D721Med (cell line): ENCODE measurements at regions not wholly inside any gene's neighbourhood (a gene's known extent, or its start where the extent isn't known, plus 50 kb on each side); places are given as distances from the start of the nearest gene placed in this dataset.

Source experiments
- DNase-seq: peaks from one replicate; pipeline ENCODE4 v3.0.0; 2011; ENCODE audit warnings: low spot score; ENCODE audit not compliant: insufficient read length
- FAIRE-seq: peaks from 2 replicates; lab custom pipeline; 2011; peaks lifted over from hg19 to GRCh38; lab: Jason Lieb, UNC
- TF ChIP-seq, protein P1 (sequence below): IDR thresholded peaks from 2 replicates; pipeline ENCODE4 v1.5.1; 2012; ENCODE audit warnings: mild to moderate bottlenecking, control low read depth; ENCODE audit not compliant: insufficient read depth; ENCODE audit errors: missing control alignments

GRCh38 chr16:35749253-35750141, 2290.1 kb downstream of the TP53TG3F start:
- no peak for FAIRE-seq
- no peak for DNase-seq
- TF ChIP-seq, protein P1, sequence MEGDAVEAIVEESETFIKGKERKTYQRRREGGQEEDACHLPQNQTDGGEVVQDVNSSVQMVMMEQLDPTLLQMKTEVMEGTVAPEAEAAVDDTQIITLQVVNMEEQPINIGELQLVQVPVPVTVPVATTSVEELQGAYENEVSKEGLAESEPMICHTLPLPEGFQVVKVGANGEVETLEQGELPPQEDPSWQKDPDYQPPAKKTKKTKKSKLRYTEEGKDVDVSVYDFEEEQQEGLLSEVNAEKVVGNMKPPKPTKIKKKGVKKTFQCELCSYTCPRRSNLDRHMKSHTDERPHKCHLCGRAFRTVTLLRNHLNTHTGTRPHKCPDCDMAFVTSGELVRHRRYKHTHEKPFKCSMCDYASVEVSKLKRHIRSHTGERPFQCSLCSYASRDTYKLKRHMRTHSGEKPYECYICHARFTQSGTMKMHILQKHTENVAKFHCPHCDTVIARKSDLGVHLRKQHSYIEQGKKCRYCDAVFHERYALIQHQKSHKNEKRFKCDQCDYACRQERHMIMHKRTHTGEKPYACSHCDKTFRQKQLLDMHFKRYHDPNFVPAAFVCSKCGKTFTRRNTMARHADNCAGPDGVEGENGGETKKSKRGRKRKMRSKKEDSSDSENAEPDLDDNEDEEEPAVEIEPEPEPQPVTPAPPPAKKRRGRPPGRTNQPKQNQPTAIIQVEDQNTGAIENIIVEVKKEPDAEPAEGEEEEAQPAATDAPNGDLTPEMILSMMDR: no peak

- TF ChIP-seq, protein P1: no peak
- FAIRE-seq (no peak), DNase-seq (no peak)
Observed at GRCh38 chr16:35750157-35750689, 2290.8 kb downstream of the TP53TG3F start.

- TF ChIP-seq, protein P1: no peak
- DNase-seq (no peak), FAIRE-seq (no peak)
Observed at GRCh38 chr16:35750701-35751104, 2291.3 kb downstream of the TP53TG3F start.

DNA sequence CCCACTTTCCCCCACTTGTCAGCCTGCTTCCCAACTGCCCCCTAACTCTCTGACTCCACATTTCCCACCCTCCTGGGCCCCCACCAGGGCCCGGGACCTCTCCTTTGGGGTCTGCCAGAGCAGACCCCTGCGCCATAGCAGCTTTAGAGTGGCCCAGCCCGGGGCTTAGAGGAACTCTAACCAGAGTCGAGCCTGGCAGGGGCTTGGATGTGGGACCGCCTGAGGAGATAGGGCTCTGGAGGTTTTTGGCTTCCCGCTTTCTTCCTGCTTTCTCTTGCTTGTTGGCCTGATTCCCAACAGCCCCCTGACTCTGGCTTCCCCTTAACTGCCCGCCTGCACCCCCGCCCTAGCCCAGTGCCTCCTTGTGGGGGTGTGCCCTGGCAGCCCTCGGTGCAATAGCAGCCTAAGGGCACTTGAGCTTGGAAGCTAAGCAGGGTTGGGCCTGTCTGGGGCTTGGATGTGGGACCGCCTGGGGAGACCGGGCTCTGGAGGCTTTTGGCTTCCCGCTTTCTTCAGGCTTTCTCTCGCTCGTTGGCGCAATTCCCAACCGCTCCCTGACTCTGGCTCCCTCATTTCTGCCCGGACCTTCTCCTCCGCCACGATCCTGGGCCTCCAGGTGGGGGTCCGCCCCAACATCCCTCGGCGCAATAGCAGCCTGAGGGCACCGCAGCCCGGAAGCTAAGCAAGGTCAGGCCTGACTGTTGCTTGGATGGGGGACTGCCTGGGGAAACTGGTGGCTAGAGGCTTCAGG, 2292.0 kb downstream of the TP53TG3F start:
- TF ChIP-seq, protein P1: no peak
- no peak for FAIRE-seq
- DNase-seq: no peak

DNA sequence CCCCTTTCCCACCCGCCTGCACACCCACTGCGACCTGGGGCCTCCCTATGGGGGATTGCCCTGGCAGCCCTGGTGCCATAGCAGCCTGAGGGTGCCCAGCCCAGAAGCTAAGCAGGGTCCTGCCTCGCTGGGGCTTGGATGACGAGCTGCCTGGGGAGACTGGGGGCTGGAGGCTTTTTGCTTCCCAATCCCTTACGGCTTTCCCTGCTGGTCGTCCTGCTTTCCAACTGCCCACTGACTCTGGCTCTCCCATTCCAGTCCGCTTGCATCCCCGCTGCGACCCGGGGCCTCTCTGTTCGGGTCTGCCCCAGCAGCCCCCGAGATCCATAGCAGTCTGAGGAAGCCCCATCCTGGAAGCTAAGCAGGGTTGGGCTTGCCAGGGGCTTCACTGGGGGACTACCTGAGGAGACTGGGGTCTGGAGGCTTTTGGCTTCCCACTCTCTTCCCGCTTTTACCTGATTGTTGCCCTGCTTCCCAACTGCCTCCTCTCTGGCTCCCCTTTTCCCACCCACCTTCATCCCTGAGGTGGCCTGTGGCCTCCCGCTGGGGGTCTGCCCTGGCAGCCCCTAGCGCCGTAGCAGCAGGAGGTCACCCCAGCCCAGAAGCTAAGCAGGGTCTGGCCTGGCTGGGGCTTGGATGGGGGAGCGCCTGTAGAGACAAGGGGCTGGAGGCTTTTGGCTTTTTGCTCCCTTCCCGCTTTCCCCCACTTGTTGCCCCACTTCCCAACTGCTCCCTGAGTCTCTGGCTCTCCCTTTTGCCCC, 2292.8 kb downstream of the TP53TG3F start:
- DNase-seq: no peak
- no peak for FAIRE-seq
- TF ChIP-seq, protein P1: no peak

DNA sequence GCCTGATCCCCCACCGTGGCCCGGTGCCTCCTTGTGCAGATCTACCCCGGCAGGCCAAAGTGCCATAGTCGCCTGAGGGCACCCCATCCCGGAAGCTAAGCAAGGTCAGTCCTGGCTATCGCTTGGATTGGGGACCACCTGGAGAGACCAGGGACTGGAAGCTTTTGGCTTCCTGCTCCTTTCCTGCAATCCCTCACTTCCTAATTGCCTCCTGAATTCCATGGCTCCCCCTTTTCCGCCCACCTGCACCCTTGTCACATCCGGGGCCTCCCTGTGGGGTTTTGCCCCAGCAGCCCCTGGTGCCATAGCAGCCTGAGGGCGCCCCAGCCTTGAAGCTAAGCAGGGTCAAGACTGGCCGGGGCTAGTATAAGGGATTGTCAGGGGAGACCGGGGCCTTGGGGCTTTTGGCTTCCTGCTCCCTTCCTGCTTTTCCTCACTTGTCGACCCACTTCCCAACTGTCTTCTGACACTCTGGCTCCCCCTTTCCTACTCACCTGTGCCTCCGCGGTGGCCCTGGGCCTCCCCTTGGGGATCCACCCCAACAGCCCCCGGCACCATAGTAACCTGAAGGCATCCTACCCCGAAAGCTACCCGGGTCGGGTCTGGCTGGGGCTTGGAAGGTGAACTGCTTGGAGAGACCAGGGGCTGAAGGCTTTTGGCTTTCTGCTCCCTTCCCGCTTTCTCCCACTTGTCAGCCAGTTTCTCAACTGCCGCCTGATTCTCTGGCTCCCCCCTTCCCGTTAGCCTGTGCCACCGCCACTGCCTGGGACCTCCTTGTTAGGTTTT, 2293.6 kb downstream of the TP53TG3F start:
- DNase-seq: no peak

More for the DNA sequence above, 2293.6 kb downstream of the TP53TG3F start:
- no peak for FAIRE-seq
- TF ChIP-seq, protein P1: no peak
